ENCODE measurements at regions not wholly inside any gene's neighbourhood (a gene's known extent, or its start where the extent isn't known, plus 50 kb on each side); places are given as distances from the start of the nearest gene placed in this dataset.

GRCh38 chr10:78727728-78728127 is 341.0 kb upstream of the ZMIZ1 start:
- no peak for TF ChIP-seq EZH2 (IDR thresholded peaks at IDR 0.05; ENCODE audit: borderline replicate concordance, low read length)
- TF ChIP-seq CTCF (IDR thresholded peaks at IDR 0.05; ENCODE audit: low read length): no peak
